Heart right ventricle (tissue), 16 donors: ENCODE measurements at regions not wholly inside any gene's neighbourhood (a gene's known extent, or its start where the extent isn't known, plus 50 kb on each side); places are given as distances from the start of the nearest gene placed in this dataset.

Experiments used
- ATAC-seq, 8 donors: fragments of 200-7000 bp; cut with Tn5 transposase; one replicate each; pipeline ENCODE4 v1.9.1; 2020; ENCODE audit warnings: mild to moderate bottlenecking in 8 of 8, moderate library complexity in 8 of 8, moderate number of reproducible peaks in 1 of 8
- DNase-seq, 2 donors: peaks; one replicate each; pipeline ENCODE4 v3.0.0-alpha.2; 2020
- H3K27ac ChIP-seq, 10 donors: fragments of 200-600 bp; sonication (generic) in 2 of 10; one replicate each; pipeline versions ENCODE4 v1.5.0 to v1.8.0; 2020 to 2022; ENCODE audit warnings: mild to moderate bottlenecking in 3 of 10
- H3K27me3 ChIP-seq, 7 donors: fragments of 200-600 bp; one replicate each; pipeline ENCODE4 v1.8.0; 2021 to 2022; ENCODE audit warnings: mild to moderate bottlenecking in 2 of 7
- H3K36me3 ChIP-seq, 9 donors: fragments of 200-600 bp; sonication (generic) in 1 of 9; one replicate each; pipeline versions ENCODE4 v1.5.0 to v1.8.0; 2020 to 2022; ENCODE audit warnings: mild to moderate bottlenecking in 2 of 9
- H3K4me1 ChIP-seq, 9 donors: fragments of 200-600 bp; sonication (generic) in 1 of 9; one replicate each; pipeline versions ENCODE4 v1.5.0 to v1.8.0; 2020 to 2022; ENCODE audit warnings: mild to moderate bottlenecking in 4 of 9
- H3K4me3 ChIP-seq, 10 donors: fragments of 200-600 bp; sonication (generic) in 2 of 10; one replicate each; pipeline versions ENCODE4 v1.5.0 to v1.8.0; 2020 to 2022; ENCODE audit warnings: mild to moderate bottlenecking in 7 of 10, moderate library complexity in 2 of 10
- H3K9me3 ChIP-seq, 11 donors: fragments of 200-600 bp in 10 of 11; sonication (generic) in 2 of 11; one replicate each; pipeline versions ENCODE4 v1.5.0 to v1.8.0; 2013 to 2022; ENCODE audit warnings: mild to moderate bottlenecking in 2 of 11, control low read depth in 1 of 11, moderate library complexity in 1 of 11
- WGBS, 2 donors: extraction: QIAGEN DNeasy Blood & Tissue Kit; methylation state at CpG; one replicate each; pipeline ENCODE4 v1.1.7; 2013; ENCODE audit warnings: inconsistent platforms in 1 of 2; 5-methylcytosine and 5-hydroxymethylcytosine counted together
- intact Hi-C, 10 donors: fragments of 100-400 bp; cut with DNase I; formaldehyde crosslinking; loops; one replicate each; pipeline versions ENCODE4 v1.11.1 to v1.14.2; 2022
- TF ChIP-seq, protein P1 (sequence below), 9 donors: fragments of 200-600 bp; sonication (generic) in 2 of 9; IDR thresholded peaks; one replicate each; pipeline versions ENCODE4 v1.5.0 to v1.8.0; 2021 to 2022; ENCODE audit warnings: antibody characterized with exemption in 9 of 9, mild to moderate bottlenecking in 5 of 9, moderate library complexity in 1 of 9
- donor health status: Arrhythmogenic right ventricular cardiomyopathy.
- donor health status: ischemic (EF 13 %, LVEDD 7.1; RV severe dilation, severe dysfunction).
- donor health status: healthy with polysubstance abuse.
- donor health status: DM: no; HTN: yes; CAD: no.
- donor health status: DM: no; HTN: no; CAD: no.
- donor health status: ischemic (EF 25% LVEDD 6.9; RV normal size, moderate dysfunction).
- donor health status: ischemic (EF 25% LVEDD 5.7; RV mildly dilated, moderate dysfunction).
- donor health status: healthy.
- donor health status: DM: yes; HTN: yes; CAD: no.
- donor health status: Ischemic cardiomyopathy.
- donor health status: ischemic (EF 35%, LVEDD 5.7; RV mildly dilated, moderate dysfunction).
- donor health status: nonischemic (EF 11% LVEDD 7.7; RV severe dilation, severe dysfunction).
- donor health status: DM: yes; HTN: yes; CAD: no.
- donor health status: PGD.
- donor health status: ischemic (EF 29% LVEDD 5.4; RV normal size, mild dysfunction).
- donor health status: nonischemic (EF 23%, LVEDD 6.1; RV moderate dilation, normal function).

DNA sequence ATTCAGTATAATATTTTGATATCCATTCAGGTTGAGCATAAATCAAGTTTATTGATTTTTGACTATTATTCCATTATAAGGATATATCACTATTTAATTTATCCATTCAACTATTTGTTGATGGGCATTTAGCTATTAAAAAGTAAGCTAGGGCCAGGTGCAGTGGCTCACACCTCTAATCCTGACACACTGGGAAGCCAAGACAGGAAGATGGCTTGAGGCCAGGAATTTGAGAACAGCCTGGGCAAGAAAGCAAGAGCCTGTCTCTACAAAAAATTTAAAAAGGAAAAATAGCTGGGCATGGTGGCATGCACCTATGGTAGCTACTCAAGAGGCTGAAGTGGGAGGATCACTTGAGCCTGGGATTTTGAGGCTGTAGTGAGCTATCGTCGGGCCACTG is 183.5 kb downstream of the HNMT start:
- TF ChIP-seq, protein P1, sequence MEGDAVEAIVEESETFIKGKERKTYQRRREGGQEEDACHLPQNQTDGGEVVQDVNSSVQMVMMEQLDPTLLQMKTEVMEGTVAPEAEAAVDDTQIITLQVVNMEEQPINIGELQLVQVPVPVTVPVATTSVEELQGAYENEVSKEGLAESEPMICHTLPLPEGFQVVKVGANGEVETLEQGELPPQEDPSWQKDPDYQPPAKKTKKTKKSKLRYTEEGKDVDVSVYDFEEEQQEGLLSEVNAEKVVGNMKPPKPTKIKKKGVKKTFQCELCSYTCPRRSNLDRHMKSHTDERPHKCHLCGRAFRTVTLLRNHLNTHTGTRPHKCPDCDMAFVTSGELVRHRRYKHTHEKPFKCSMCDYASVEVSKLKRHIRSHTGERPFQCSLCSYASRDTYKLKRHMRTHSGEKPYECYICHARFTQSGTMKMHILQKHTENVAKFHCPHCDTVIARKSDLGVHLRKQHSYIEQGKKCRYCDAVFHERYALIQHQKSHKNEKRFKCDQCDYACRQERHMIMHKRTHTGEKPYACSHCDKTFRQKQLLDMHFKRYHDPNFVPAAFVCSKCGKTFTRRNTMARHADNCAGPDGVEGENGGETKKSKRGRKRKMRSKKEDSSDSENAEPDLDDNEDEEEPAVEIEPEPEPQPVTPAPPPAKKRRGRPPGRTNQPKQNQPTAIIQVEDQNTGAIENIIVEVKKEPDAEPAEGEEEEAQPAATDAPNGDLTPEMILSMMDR (IDR thresholded peaks at IDR 0.05): no peak
- Histone ChIP-seq H3K27me3 (no peaks in the 10 kb centered on the region), H3K27ac (no peak overlapping the region), H3K36me3 (peaks cover 0 to 3% (median 0%) of the 10 kb centered on the region in 9 donors), H3K4me3 (no peak overlapping the region), H3K4me1 (no peaks in the 10 kb centered on the region), H3K9me3 (no peaks in the 10 kb centered on the region)
- 52 to 63% methylated on average over 2 of the region's 2 CpGs for WGBS, 2 donors
- ATAC-seq (no peak), DNase-seq (no peak)
- intact Hi-C loops: no loop called here

DNA sequence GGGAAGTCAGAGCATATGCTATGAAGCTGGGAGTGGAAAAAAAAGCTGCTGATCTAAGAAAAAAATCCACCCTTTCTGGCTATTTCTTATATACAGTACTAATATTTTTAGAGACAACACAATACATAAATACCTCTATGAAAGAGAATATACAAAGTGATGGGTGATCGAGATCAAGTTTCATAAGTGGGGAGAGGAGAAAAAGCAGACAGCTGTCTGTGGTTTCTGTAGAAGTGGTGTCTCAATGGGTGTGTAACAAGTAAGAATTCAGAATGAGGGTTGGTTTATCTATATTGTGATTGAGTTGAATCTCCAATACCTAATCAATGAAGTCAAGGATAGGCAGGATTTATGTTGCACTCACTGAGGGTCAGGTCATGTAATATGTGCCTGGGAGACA is 191.0 kb downstream of the HNMT start:
- intact Hi-C loops: no loop called here
- no peaks in the 10 kb centered on the region for H3K27me3 ChIP-seq
- 95 to 97% methylated on average over 1 of the region's 1 CpG for WGBS, 2 donors
- H3K9me3 ChIP-seq: no peaks in the 10 kb centered on the region
- H3K4me3 ChIP-seq: no peak overlapping the region
- no peak overlapping the region for H3K27ac ChIP-seq
- peaks cover 0 to 3% (median 0%) of the 10 kb centered on the region in 9 donors for H3K36me3 ChIP-seq
- TF ChIP-seq, protein P1 (IDR thresholded peaks at IDR 0.05): no peak
- ATAC-seq (no peak), DNase-seq (no peak)
- H3K4me1 ChIP-seq: no peaks in the 10 kb centered on the region

DNA sequence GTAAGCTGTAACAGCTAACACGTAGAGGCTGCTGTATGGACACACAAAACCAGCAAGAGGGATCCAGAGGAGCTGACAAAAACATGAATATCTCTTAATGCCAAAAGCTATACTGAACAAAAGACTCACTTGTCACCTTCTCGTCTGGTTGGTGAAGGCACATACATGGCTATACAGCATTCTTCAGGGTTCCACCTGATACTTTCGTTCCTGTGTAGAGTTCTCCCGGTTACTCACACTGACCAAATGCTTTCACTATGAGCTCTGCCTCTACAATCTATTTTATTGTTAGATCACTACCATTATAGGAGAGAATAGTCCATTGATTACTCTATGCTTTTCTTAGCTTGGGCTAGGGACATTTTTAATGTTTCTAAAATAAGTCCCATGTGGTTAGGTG is 193.1 kb downstream of the HNMT start:
- Histone ChIP-seq H3K36me3 (peaks cover 0 to 2% (median 0%) of the 10 kb centered on the region in 9 donors), H3K27me3 (no peaks in the 10 kb centered on the region), H3K27ac (no peak overlapping the region), H3K4me1 (no peaks in the 10 kb centered on the region), H3K4me3 (no peak overlapping the region), H3K9me3 (peaks cover 0 to 5% (median 0%) of the 10 kb centered on the region in 11 donors)
- intact Hi-C loops: no loop called here
- DNase-seq: no peak
- TF ChIP-seq, protein P1 (IDR thresholded peaks at IDR 0.05): no peak
- ATAC-seq: no peak
- WGBS, 2 donors: 89 to 92% methylated on average over 4 of the region's 4 CpGs

DNA sequence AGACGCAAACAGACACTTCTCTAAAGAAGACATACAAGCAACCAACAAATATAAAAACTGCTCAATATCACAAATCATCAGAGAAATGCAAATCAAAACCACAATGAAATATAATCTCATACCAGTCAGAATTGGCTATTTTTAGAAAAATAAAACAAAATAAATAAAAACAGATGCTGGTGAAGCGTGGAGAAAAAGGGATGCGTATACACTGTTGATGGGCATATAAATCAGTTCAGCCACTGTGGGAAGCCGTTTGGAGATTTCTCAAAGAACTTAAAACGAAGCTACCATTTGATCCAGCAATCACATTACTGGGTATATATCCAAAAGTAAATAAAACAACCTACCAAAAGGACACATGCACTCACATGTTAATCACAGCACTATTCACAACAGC is 206.2 kb downstream of the HNMT start:
- Histone ChIP-seq H3K36me3 (no peaks in the 10 kb centered on the region), H3K27ac (no peak overlapping the region), H3K27me3 (no peaks in the 10 kb centered on the region), H3K9me3 (peaks cover 0 to 47% (median 8%) of the 10 kb centered on the region in 11 donors), H3K4me3 (no peak overlapping the region), H3K4me1 (no peaks in the 10 kb centered on the region)
- TF ChIP-seq, protein P1 (IDR thresholded peaks at IDR 0.05): no peak
- DNase-seq (no peak), ATAC-seq (no peak)
- intact Hi-C loops: no loop called here
- 71 to 73% methylated on average over 5 of the region's 5 CpGs for WGBS, 2 donors
